ENCODE measurements at regions not wholly inside any gene's neighbourhood (a gene's known extent, or its start where the extent isn't known, plus 50 kb on each side); places are given as distances from the start of the nearest gene placed in this dataset.

DNA sequence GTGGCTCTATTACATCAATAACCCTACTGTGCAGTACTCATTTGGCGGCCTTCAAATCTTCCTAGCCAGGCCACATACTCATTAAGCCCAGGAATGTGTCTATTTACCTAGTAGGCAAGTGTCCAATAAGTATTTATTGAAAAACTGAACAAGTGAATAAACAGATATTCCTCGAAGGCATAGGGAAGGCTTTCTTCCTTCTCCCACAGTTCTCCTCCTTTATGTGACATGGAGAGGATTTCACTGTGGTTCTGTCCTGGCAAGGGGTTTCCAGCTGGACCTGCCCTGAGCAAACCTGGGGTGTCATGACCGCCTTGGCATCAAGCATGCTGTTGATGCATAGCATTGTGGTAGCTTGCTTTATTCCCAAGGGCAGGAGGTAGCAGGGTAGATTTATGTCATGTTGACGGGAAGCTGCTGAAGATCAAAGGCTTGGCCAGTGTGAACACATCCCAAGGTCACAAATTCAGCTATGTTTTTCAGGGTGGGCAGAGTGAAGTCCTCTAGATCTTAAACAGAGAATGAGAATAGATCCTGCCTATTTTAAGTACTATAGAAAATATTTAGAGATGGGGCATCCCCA lies 195.1 kb downstream of the INHBA start:
- TF ChIP-seq, protein P1, sequence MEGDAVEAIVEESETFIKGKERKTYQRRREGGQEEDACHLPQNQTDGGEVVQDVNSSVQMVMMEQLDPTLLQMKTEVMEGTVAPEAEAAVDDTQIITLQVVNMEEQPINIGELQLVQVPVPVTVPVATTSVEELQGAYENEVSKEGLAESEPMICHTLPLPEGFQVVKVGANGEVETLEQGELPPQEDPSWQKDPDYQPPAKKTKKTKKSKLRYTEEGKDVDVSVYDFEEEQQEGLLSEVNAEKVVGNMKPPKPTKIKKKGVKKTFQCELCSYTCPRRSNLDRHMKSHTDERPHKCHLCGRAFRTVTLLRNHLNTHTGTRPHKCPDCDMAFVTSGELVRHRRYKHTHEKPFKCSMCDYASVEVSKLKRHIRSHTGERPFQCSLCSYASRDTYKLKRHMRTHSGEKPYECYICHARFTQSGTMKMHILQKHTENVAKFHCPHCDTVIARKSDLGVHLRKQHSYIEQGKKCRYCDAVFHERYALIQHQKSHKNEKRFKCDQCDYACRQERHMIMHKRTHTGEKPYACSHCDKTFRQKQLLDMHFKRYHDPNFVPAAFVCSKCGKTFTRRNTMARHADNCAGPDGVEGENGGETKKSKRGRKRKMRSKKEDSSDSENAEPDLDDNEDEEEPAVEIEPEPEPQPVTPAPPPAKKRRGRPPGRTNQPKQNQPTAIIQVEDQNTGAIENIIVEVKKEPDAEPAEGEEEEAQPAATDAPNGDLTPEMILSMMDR (conservative IDR thresholded peaks at IDR 0.05; ENCODE audit: low read length), result no peak
- no peak for TF ChIP-seq EZH2phosphoT487 (IDR thresholded peaks at IDR 0.05; ENCODE audit: borderline replicate concordance, low read depth, low read length)
